HCT116 (cell line): ENCODE measurements at regions not wholly inside any gene's neighbourhood (a gene's known extent, or its start where the extent isn't known, plus 50 kb on each side); places are given as distances from the start of the nearest gene placed in this dataset.
A peak's percentile ranks its signal among the peaks of the same experiment; 100 is the strongest.
"Not testable (repeated sequence)": the region's sequence is repeated elsewhere in the genome, so short reads cannot be mapped to it uniquely, and the experiment has no call there.

ENCODE experiments used
- ATAC-seq: fragments of 200-7000 bp; cut with Tn5 transposase; 2 replicates; pipeline ENCODE4 v1.9.1; 2020; ENCODE audit warnings: mild to moderate bottlenecking, moderate library complexity
- BruUV-seq: library from RNA; stranded (reverse); fragments of 400-500 nt; replicated peaks from 2 replicates; lab custom pipeline; 2021; lab: Mats Ljungman, UMichigan
- CTCF ChIA-PET: fragments of 300-600 bp; sonication (Branson Sonifier 250); formaldehyde crosslinking; loops from one replicate; lab custom pipeline; 2021; ENCODE audit warnings: antibody characterized with exemption; lab: Charles Lee
- POLR2A ChIA-PET: fragments of 300-600, 350-600 bp; sonication (Branson Sonifier 250); formaldehyde crosslinking; loops from one replicate; lab custom pipeline; 2021; ENCODE audit warnings: antibody characterized with exemption; lab: Charles Lee
- RAD21 ChIA-PET, 2 experiments: fragments of 300-600 bp; sonication (Branson Sonifier 250); formaldehyde crosslinking; loops; one replicate each; lab custom pipeline; 2023; ENCODE audit warnings: low total read pairs in 2 of 2; ENCODE audit not compliant: uncharacterized antibody in 2 of 2, unreplicated experiment in 2 of 2, low non-redundant PET in 1 of 2; lab: Charles Lee
- DNase-seq: peaks from one replicate; pipeline ENCODE4 v3.0.0-alpha.2; 2010; ENCODE audit warnings: low read depth, low spot score
- H2AFZ ChIP-seq: fragments of 200-600 bp; shearing (Covaris generic), sonication (generic); 2 replicates; pipeline ENCODE4 v1.6.1; 2017; ENCODE audit warnings: low read depth, mixed run types, mixed read lengths, antibody characterized with exemption, low read length; ENCODE audit not compliant: poor library complexity, severe bottlenecking
- H3K27ac ChIP-seq: 2 replicates; pipeline ENCODE4 v1.5.1; 2012; ENCODE audit warnings: low read depth, low read length
- H3K27me3 ChIP-seq: fragments of 200-600 bp; sonication (generic); 2 replicates; pipeline ENCODE4 v1.6.1; 2016; ENCODE audit warnings: mixed run types, low read length, mixed read lengths; ENCODE audit not compliant: insufficient read depth
- H3K36me3 ChIP-seq, 2 experiments: fragments of 200-500 bp in 1 of 2; fragments of 200-600 bp in 1 of 2; sonication (Bioruptor generic) in 1 of 2; sonication (generic) in 1 of 2; 2 replicates each; pipeline versions ENCODE4 v1.5.1 to v1.6.1; 2014 to 2016; ENCODE audit warnings: low read length in 2 of 2, inconsistent platforms in 1 of 2, mixed read lengths in 1 of 2, mixed run types in 1 of 2; ENCODE audit not compliant: insufficient read depth in 2 of 2, control insufficient read depth in 1 of 2
- H3K4me1 ChIP-seq, 2 experiments: fragments of 200-600 bp in 1 of 2; sonication (generic) in 1 of 2; 2 replicates each; pipeline versions ENCODE4 v1.5.1 to v1.6.1; 2012 to 2017; ENCODE audit warnings: low read length in 2 of 2, inconsistent platforms in 1 of 2, mild to moderate bottlenecking in 1 of 2, mixed read lengths in 1 of 2, mixed run types in 1 of 2, moderate library complexity in 1 of 2; ENCODE audit not compliant: insufficient read depth in 2 of 2, control insufficient read depth in 1 of 2
- H3K4me2 ChIP-seq: fragments of 200-600 bp; sonication (generic); 2 replicates; pipeline ENCODE4 v1.6.1; 2017; ENCODE audit warnings: mixed run types, low read length, mixed read lengths
- H3K4me3 ChIP-seq, 2 experiments: fragments of 200-600 bp in 1 of 2; sonication (generic) in 1 of 2; replicated peaks in 1 of 2; 2 replicates each; pipeline ENCODE4 v1.5.1; 2011 to 2016; ENCODE audit warnings: low read length in 2 of 2, control low read depth in 1 of 2, low read depth in 1 of 2, mild to moderate bottlenecking in 1 of 2, mixed read lengths in 1 of 2, mixed run types in 1 of 2
- H3K79me2 ChIP-seq: fragments of 200-600 bp; sonication (generic); 2 replicates; pipeline ENCODE4 v1.6.1; 2017; ENCODE audit warnings: mild to moderate bottlenecking, mixed run types, low read length, moderate library complexity, mixed read lengths; ENCODE audit not compliant: insufficient read depth
- H3K9ac ChIP-seq: fragments of 200-600 bp; sonication (generic); 2 replicates; pipeline ENCODE4 v1.6.1; 2016; ENCODE audit warnings: low read length, mixed read lengths
- H3K9me2 ChIP-seq: fragments of 200-600 bp; sonication (generic), shearing (Covaris generic); 2 replicates; pipeline ENCODE4 v1.6.1; 2017; ENCODE audit warnings: mixed run types, mild to moderate bottlenecking, moderate library complexity; ENCODE audit not compliant: insufficient read depth
- H3K9me3 ChIP-seq, 2 experiments: fragments of 200-500 bp in 1 of 2; fragments of 200-600 bp in 1 of 2; sonication (Bioruptor generic) in 1 of 2; sonication (generic) in 1 of 2; 2 replicates each; pipeline ENCODE4 v1.6.1; 2014 to 2017; ENCODE audit warnings: low read length in 2 of 2, mixed read lengths in 2 of 2, inconsistent platforms in 1 of 2, low read depth in 1 of 2, mild to moderate bottlenecking in 1 of 2, mixed run types in 1 of 2, moderate library complexity in 1 of 2; ENCODE audit not compliant: control insufficient read depth in 1 of 2, insufficient read depth in 1 of 2
- H4K20me1 ChIP-seq: fragments of 200-600 bp; sonication (generic), shearing (Covaris generic); 2 replicates; pipeline ENCODE4 v1.6.1; 2017; ENCODE audit warnings: mixed run types, mild to moderate bottlenecking, moderate library complexity; ENCODE audit not compliant: insufficient read depth
- CBX3 ChIP-seq: IDR thresholded peaks from 2 replicates; pipeline ENCODE4 v1.6.1; 2012; ENCODE audit warnings: low read depth
- EGR1 ChIP-seq: IDR thresholded peaks from 2 replicates; pipeline ENCODE4 v1.6.1; 2012; ENCODE audit warnings: low read depth
- ELF1 ChIP-seq: IDR thresholded peaks from 2 replicates; pipeline ENCODE4 v1.6.1; 2012; ENCODE audit warnings: low read depth, borderline replicate concordance
- EZH2 ChIP-seq: fragments of 200-600 bp; sonication (generic); IDR thresholded peaks from 2 replicates; pipeline ENCODE4 v1.6.1; 2017; ENCODE audit warnings: antibody characterized with exemption, mixed run types
- POLR2A ChIP-seq: IDR thresholded peaks from 2 replicates; pipeline ENCODE4 v1.7.0; 2011; ENCODE audit warnings: borderline replicate concordance; ENCODE audit not compliant: insufficient read depth, insufficient read length; ENCODE audit errors: extremely low read depth
- POLR2AphosphoS5 ChIP-seq: IDR thresholded peaks from 2 replicates; pipeline ENCODE4 v1.6.1; 2011; ENCODE audit warnings: mild to moderate bottlenecking, low read depth, low read length, moderate library complexity
- RAD21 ChIP-seq: IDR thresholded peaks from 2 replicates; pipeline ENCODE4 v1.6.1; 2012; ENCODE audit warnings: low read depth, mild to moderate bottlenecking
- SIN3A ChIP-seq: IDR thresholded peaks from 2 replicates; pipeline ENCODE4 v1.6.1; 2012; ENCODE audit warnings: low read depth
- SP1 ChIP-seq: IDR thresholded peaks from 2 replicates; pipeline ENCODE4 v1.6.1; 2012; ENCODE audit warnings: low read depth
- SRF ChIP-seq: IDR thresholded peaks from 2 replicates; pipeline ENCODE4 v1.6.1; 2012; ENCODE audit warnings: low read depth
- YY1 ChIP-seq: IDR thresholded peaks from 2 replicates; pipeline ENCODE4 v1.6.1; 2011; ENCODE audit warnings: low read length, low read depth, moderate library complexity, mild to moderate bottlenecking; ENCODE audit not compliant: insufficient replicate concordance; ENCODE audit errors: extremely low read depth
- ZFX ChIP-seq: fragments of 450-650 bp; IDR thresholded peaks from 2 replicates; pipeline ENCODE4 v1.6.1; 2017
- intact Hi-C: fragments of 100-400 bp; cut with micrococcal nuclease; formaldehyde crosslinking; loops from 2 replicates; pipeline ENCODE4 v1.10.0; 2022
- TF ChIP-seq, protein P1 (sequence below): IDR thresholded peaks from 2 replicates; pipeline ENCODE4 v1.6.1; 2012
- TF ChIP-seq, protein P2 (sequence below): IDR thresholded peaks from 2 replicates; pipeline ENCODE4 v1.6.1; 2012
- TF ChIP-seq, protein P3 (sequence below): IDR thresholded peaks from 2 replicates; pipeline ENCODE4 v1.6.1; 2012; ENCODE audit warnings: low read depth
- TF ChIP-seq, protein P4 (sequence below), 3 experiments: fragments of 200-600 bp in 1 of 3; sonication (generic) in 1 of 3; IDR thresholded peaks in 2 of 3; conservative IDR thresholded peaks in 1 of 3; 2 replicates each; pipeline ENCODE4 v1.5.1; 2012 to 2017; ENCODE audit warnings: low read depth in 2 of 3, low read length in 2 of 3, antibody characterized with exemption in 1 of 3, borderline replicate concordance in 1 of 3, control low read depth in 1 of 3, mild to moderate bottlenecking in 1 of 3, mixed read lengths in 1 of 3, mixed run types in 1 of 3, moderate library complexity in 1 of 3; ENCODE audit not compliant: insufficient read depth in 1 of 3

DNA sequence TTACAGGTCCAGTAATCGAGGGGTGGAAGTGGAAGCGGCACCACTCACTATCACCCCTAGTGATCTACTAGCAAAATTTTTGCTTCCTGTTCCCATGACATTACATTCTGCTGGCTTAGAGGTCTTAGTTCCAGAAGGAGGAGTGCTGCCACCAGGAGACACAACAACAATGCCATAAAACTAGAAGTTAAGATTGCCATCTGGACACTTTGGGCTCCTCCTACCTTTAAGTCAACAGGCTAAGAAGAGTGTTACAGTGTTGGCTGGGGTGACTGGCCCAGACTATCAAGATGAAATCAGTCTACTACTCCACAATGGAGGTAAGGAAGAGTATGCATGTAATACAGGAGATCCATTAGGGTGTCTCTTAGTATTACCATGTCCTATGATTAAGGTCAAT is 498.5 kb upstream of the ATXN7L3B start:
- H3K9ac ChIP-seq, RAD21 ChIA-PET, H2AFZ ChIP-seq, H3K9me2 ChIP-seq, ATAC-seq, H3K4me3 ChIP-seq, H3K27me3 ChIP-seq, BruUV-seq, H3K9me3 ChIP-seq, H4K20me1 ChIP-seq, H3K79me2 ChIP-seq, H3K36me3 ChIP-seq, H3K27ac ChIP-seq, H3K4me2 ChIP-seq, POLR2A ChIA-PET, DNase-seq, intact Hi-C loops, CTCF ChIA-PET: not testable (repeated sequence)
- H3K4me1 ChIP-seq: peaks cover 6 to 18% of the 10 kb centered on the region in 2 experiments
- 0 out of 2 replicates have a peak, but pooled peaks have one; percentile 5 for TF ChIP-seq RAD21
- TF ChIP-seq, all 23 proteins: peak for 1; not testable (repeated sequence) for 22

DNA sequence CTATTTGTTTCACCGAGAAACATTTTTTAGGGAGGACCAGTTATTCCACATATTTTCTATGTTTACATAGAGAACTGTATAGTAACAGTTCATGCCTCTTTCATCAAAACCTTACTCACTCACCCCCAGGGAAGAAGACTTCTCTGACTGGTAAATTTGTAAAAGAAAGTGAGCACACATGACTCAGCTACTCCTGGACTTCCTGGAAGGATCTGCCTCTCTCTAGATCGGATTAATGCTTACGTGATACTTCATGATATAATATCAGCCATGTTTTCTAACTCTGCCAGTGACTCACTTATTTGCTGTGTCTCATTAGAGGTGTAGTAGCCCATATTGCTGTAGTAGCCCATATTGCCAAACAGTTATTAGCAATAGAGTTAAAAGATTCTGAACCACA is 494.3 kb upstream of the ATXN7L3B start:
- no peak overlapping the region for H3K4me3 ChIP-seq
- intact Hi-C loops: no loop called here
- H3K9me2 ChIP-seq: no peaks in the 10 kb centered on the region
- no peaks in the 10 kb centered on the region for H3K27me3 ChIP-seq
- DNase-seq (peak; percentile 55), ATAC-seq (peak; percentile 40)
- ChIA-PET RAD21 (no interaction called here), CTCF (interaction anchor here (1.2 kb wide), 1 partner anchor 369 kb away, joined by 3 read pairs; no protein-coding TSS in a partner anchor), POLR2A (no interaction called here)
- no peaks in the 10 kb centered on the region for H3K36me3 ChIP-seq
- no TSS peak for BruUV-seq
- peak overlapping the region; percentile 1; the same call in 1 of the 2 replicates for H3K9ac ChIP-seq
- peak overlapping the region; percentile 11; the same call in 1 of the 2 replicates for H3K27ac ChIP-seq
- peak overlapping the region; percentile 93 for H2AFZ ChIP-seq
- H3K9me3 ChIP-seq: no peaks in the 10 kb centered on the region
- no peaks in the 10 kb centered on the region for H3K79me2 ChIP-seq
- no peaks in the 10 kb centered on the region for H4K20me1 ChIP-seq
- H3K4me1 ChIP-seq: peaks cover 6 to 18% of the 10 kb centered on the region in 2 experiments
- peak overlapping the region; percentile 55 for H3K4me2 ChIP-seq
- TF ChIP-seq SIN3A: peak; percentile 57; the same call in 1 of the 2 replicates
- TF ChIP-seq ZFX: no peak
- TF ChIP-seq SP1: peak; percentile 76
- TF ChIP-seq YY1: peak; percentile 58
- TF ChIP-seq CBX3: peak; percentile 85; the same call in 1 of the 2 replicates
- TF ChIP-seq POLR2AphosphoS5: peak; percentile 30; the same call in 1 of the 2 replicates
- TF ChIP-seq, protein P1, sequence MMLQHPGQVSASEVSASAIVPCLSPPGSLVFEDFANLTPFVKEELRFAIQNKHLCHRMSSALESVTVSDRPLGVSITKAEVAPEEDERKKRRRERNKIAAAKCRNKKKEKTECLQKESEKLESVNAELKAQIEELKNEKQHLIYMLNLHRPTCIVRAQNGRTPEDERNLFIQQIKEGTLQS: no peak
- TF ChIP-seq, protein P2, sequence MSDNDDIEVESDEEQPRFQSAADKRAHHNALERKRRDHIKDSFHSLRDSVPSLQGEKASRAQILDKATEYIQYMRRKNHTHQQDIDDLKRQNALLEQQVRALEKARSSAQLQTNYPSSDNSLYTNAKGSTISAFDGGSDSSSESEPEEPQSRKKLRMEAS: no peak
- TF ChIP-seq SRF: no peak
- TF ChIP-seq, protein P3, sequence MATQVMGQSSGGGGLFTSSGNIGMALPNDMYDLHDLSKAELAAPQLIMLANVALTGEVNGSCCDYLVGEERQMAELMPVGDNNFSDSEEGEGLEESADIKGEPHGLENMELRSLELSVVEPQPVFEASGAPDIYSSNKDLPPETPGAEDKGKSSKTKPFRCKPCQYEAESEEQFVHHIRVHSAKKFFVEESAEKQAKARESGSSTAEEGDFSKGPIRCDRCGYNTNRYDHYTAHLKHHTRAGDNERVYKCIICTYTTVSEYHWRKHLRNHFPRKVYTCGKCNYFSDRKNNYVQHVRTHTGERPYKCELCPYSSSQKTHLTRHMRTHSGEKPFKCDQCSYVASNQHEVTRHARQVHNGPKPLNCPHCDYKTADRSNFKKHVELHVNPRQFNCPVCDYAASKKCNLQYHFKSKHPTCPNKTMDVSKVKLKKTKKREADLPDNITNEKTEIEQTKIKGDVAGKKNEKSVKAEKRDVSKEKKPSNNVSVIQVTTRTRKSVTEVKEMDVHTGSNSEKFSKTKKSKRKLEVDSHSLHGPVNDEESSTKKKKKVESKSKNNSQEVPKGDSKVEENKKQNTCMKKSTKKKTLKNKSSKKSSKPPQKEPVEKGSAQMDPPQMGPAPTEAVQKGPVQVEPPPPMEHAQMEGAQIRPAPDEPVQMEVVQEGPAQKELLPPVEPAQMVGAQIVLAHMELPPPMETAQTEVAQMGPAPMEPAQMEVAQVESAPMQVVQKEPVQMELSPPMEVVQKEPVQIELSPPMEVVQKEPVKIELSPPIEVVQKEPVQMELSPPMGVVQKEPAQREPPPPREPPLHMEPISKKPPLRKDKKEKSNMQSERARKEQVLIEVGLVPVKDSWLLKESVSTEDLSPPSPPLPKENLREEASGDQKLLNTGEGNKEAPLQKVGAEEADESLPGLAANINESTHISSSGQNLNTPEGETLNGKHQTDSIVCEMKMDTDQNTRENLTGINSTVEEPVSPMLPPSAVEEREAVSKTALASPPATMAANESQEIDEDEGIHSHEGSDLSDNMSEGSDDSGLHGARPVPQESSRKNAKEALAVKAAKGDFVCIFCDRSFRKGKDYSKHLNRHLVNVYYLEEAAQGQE: no peak
- 0 out of 2 replicates have a peak, but pooled peaks have one; percentile 29 for TF ChIP-seq EGR1
- TF ChIP-seq ELF1: peak; percentile 49
- TF ChIP-seq EZH2: no peak
- TF ChIP-seq, protein P4, sequence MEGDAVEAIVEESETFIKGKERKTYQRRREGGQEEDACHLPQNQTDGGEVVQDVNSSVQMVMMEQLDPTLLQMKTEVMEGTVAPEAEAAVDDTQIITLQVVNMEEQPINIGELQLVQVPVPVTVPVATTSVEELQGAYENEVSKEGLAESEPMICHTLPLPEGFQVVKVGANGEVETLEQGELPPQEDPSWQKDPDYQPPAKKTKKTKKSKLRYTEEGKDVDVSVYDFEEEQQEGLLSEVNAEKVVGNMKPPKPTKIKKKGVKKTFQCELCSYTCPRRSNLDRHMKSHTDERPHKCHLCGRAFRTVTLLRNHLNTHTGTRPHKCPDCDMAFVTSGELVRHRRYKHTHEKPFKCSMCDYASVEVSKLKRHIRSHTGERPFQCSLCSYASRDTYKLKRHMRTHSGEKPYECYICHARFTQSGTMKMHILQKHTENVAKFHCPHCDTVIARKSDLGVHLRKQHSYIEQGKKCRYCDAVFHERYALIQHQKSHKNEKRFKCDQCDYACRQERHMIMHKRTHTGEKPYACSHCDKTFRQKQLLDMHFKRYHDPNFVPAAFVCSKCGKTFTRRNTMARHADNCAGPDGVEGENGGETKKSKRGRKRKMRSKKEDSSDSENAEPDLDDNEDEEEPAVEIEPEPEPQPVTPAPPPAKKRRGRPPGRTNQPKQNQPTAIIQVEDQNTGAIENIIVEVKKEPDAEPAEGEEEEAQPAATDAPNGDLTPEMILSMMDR (IDR thresholded peaks at IDR 0.05 in 2 of 3, conservative IDR thresholded peaks at IDR 0.05 in 1 of 3; ENCODE audit: borderline replicate concordance in 1 of 3, insufficient read depth in 1 of 3, low read depth in 2 of 3, low read length in 2 of 3): no peak
- TF ChIP-seq POLR2A: no peak
- peak; percentile 9; the same call in 1 of the 2 replicates for TF ChIP-seq RAD21
